H1 (cell line): ENCODE measurements at regions not wholly inside any gene's neighbourhood (a gene's known extent, or its start where the extent isn't known, plus 50 kb on each side); places are given as distances from the start of the nearest gene placed in this dataset.

Experiments
- CTCF ChIA-PET: fragments of 300-600 bp; sonication (Branson Sonifier 250); formaldehyde crosslinking; loops from one replicate; lab custom pipeline; 2021; ENCODE audit not compliant: partially characterized antibody; lab: Charles Lee
- POLR2A ChIA-PET: fragments of 300-600 bp; sonication (Branson Sonifier 250); formaldehyde crosslinking; loops from one replicate; lab custom pipeline; 2021; ENCODE audit warnings: inconsistent platforms; ENCODE audit not compliant: partially characterized antibody; lab: Charles Lee
- DNase-seq, 2 experiments: peaks; one replicate each; pipeline versions ENCODE4 v3.0.0 to v3.0.0-alpha.2; 2010 to 2022; ENCODE audit warnings: low spot score in 2 of 2, low read depth in 1 of 2, mixed read lengths in 1 of 2
- FAIRE-seq: peaks from 2 replicates; lab custom pipeline; 2011; peaks lifted over from hg19 to GRCh38; lab: Jason Lieb, UNC
- H2AFZ ChIP-seq: 2 replicates; pipeline ENCODE4 v1.8.1; 2012; ENCODE audit warnings: low read length, inconsistent platforms
- H2AK5ac ChIP-seq: 2 replicates; pipeline ENCODE4 v1.6.1; 2013; ENCODE audit warnings: low read depth, low read length
- H2BK120ac ChIP-seq: replicated peaks from 2 replicates; pipeline ENCODE3; 2013; ENCODE audit warnings: low read depth, low read length, inconsistent platforms
- H2BK12ac ChIP-seq: 2 replicates; pipeline ENCODE4 v1.6.1; 2013; ENCODE audit warnings: low read depth, low read length
- H2BK15ac ChIP-seq: 2 replicates; pipeline ENCODE4 v1.6.1; 2013; ENCODE audit warnings: low read length
- H2BK20ac ChIP-seq: 2 replicates; pipeline ENCODE4 v1.6.1; 2013; ENCODE audit warnings: low read length
- H2BK5ac ChIP-seq: 2 replicates; pipeline ENCODE4 v1.6.1; 2013; ENCODE audit warnings: low read depth, low read length
- H3K14ac ChIP-seq: 2 replicates; pipeline ENCODE4 v1.6.1; 2013; ENCODE audit warnings: inconsistent platforms; ENCODE audit not compliant: insufficient read length
- H3K18ac ChIP-seq: 2 replicates; pipeline ENCODE4 v1.6.1; 2013; ENCODE audit warnings: low read length; ENCODE audit errors: extremely low read depth
- H3K23ac ChIP-seq: 2 replicates; pipeline ENCODE4 v1.6.1; 2013; ENCODE audit warnings: inconsistent platforms; ENCODE audit not compliant: insufficient read length
- H3K23me2 ChIP-seq: 2 replicates; pipeline ENCODE4 v1.6.1; 2013; ENCODE audit warnings: low read depth, low read length
- H3K27ac ChIP-seq: 2 replicates; pipeline ENCODE4 v1.6.1; 2011; ENCODE audit warnings: low read depth, low read length, inconsistent platforms
- H3K27me3 ChIP-seq, 4 experiments: replicated peaks in 1 of 4; 1 replicate in 1 of 4; 2 replicates in 3 of 4; pipeline versions ENCODE4 v1.6.1 to v1.8.1; 2011 to 2013; ENCODE audit warnings: low read length in 3 of 4, mild to moderate bottlenecking in 3 of 4, inconsistent platforms in 2 of 4, mixed read lengths in 2 of 4, moderate library complexity in 1 of 4; ENCODE audit not compliant: control insufficient read depth in 3 of 4, insufficient read depth in 3 of 4; ENCODE audit errors: extremely low read depth in 1 of 4
- H3K36me3 ChIP-seq, 4 experiments: 2 replicates each; pipeline versions ENCODE4 v1.6.1 to v1.8.1; 2011 to 2013; ENCODE audit warnings: mild to moderate bottlenecking in 4 of 4, low read length in 3 of 4, moderate library complexity in 2 of 4, control low read depth in 1 of 4, inconsistent platforms in 1 of 4; ENCODE audit not compliant: insufficient read depth in 4 of 4, control insufficient read depth in 2 of 4
- H3K4ac ChIP-seq: replicated peaks from 2 replicates; pipeline ENCODE3; 2013; ENCODE audit warnings: low read length, low read depth, mixed read lengths, inconsistent platforms; ENCODE audit not compliant: insufficient read length
- H3K4me1 ChIP-seq, 4 experiments: replicated peaks in 1 of 4; 1 replicate in 1 of 4; 2 replicates in 3 of 4; pipeline versions ENCODE4 v1.6.1 to v1.8.1; 2011 to 2013; ENCODE audit warnings: low read length in 3 of 4, inconsistent platforms in 2 of 4, mixed read lengths in 1 of 4; ENCODE audit not compliant: insufficient read depth in 4 of 4, control insufficient read depth in 3 of 4
- H3K4me2 ChIP-seq, 2 experiments: 2 replicates each; pipeline versions ENCODE4 v1.6.1 to v1.8.1; 2011 to 2013; ENCODE audit warnings: low read depth in 2 of 2, low read length in 2 of 2, control low read depth in 1 of 2, inconsistent platforms in 1 of 2, mild to moderate bottlenecking in 1 of 2; ENCODE audit not compliant: insufficient read depth in 1 of 2
- H3K4me3 ChIP-seq, 4 experiments: fragments of 200-600, 300-600 bp in 1 of 4; sonication (generic), shearing (Covaris generic), sonication (Bioruptor Twin) in 1 of 4; 2 replicates each; pipeline versions ENCODE4 v1.5.1 to v1.8.1; 2011 to 2016; ENCODE audit warnings: low read length in 4 of 4, low read depth in 3 of 4, control low read depth in 2 of 4, inconsistent platforms in 2 of 4, mild to moderate bottlenecking in 2 of 4, mixed read lengths in 1 of 4, moderate library complexity in 1 of 4; ENCODE audit not compliant: insufficient read depth in 2 of 4; ENCODE audit errors: extremely low read depth in 1 of 4
- H3K56ac ChIP-seq: replicated peaks from 2 replicates; pipeline ENCODE3; 2013; ENCODE audit warnings: low read depth, mild to moderate bottlenecking, mixed read lengths, low read length, inconsistent platforms; ENCODE audit not compliant: insufficient read length
- H3K79me1 ChIP-seq: 2 replicates; pipeline ENCODE4 v1.6.1; 2013; ENCODE audit warnings: low read depth, low read length, control low read depth
- H3K79me2 ChIP-seq, 2 experiments: 2 replicates each; pipeline versions ENCODE4 v1.6.1 to v1.8.1; 2012 to 2013; ENCODE audit warnings: low read length in 2 of 2, mild to moderate bottlenecking in 2 of 2, inconsistent platforms in 1 of 2; ENCODE audit not compliant: insufficient read depth in 2 of 2, control insufficient read depth in 1 of 2
- H3K9ac ChIP-seq, 4 experiments: replicated peaks in 1 of 4; 1 replicate in 1 of 4; 2 replicates in 3 of 4; pipeline versions ENCODE4 v1.6.1 to v1.8.1; 2011 to 2013; ENCODE audit warnings: low read depth in 3 of 4, low read length in 3 of 4, control low read depth in 2 of 4, mild to moderate bottlenecking in 2 of 4, moderate library complexity in 2 of 4, inconsistent platforms in 1 of 4; ENCODE audit errors: extremely low read depth in 1 of 4
- H3K9me3 ChIP-seq, 2 experiments: 2 replicates each; pipeline versions ENCODE4 v1.6.1 to v1.8.1; 2012 to 2013; ENCODE audit warnings: mild to moderate bottlenecking in 2 of 2, moderate library complexity in 2 of 2, control low read depth in 1 of 2, inconsistent platforms in 1 of 2, low read depth in 1 of 2, low read length in 1 of 2, mixed read lengths in 1 of 2; ENCODE audit not compliant: insufficient read depth in 2 of 2
- H4K20me1 ChIP-seq, 2 experiments: replicated peaks in 1 of 2; 2 replicates each; pipeline versions ENCODE3 to v1.8.1; 2011 to 2013; ENCODE audit warnings: inconsistent platforms in 2 of 2, low read length in 2 of 2, mild to moderate bottlenecking in 1 of 2; ENCODE audit not compliant: insufficient read depth in 2 of 2, control insufficient read depth in 1 of 2
- H4K5ac ChIP-seq: 2 replicates; pipeline ENCODE4 v1.6.1; 2013; ENCODE audit warnings: low read length, low read depth, mixed read lengths, inconsistent platforms; ENCODE audit not compliant: insufficient read length
- H4K8ac ChIP-seq: 2 replicates; pipeline ENCODE4 v1.8.0; 2013; ENCODE audit warnings: mild to moderate bottlenecking, moderate library complexity, low read length, inconsistent platforms; ENCODE audit not compliant: insufficient read depth; ENCODE audit errors: extremely low read depth
- H4K91ac ChIP-seq: replicated peaks from 2 replicates; pipeline ENCODE3; 2013; ENCODE audit warnings: low read length, mixed read lengths, inconsistent platforms; ENCODE audit not compliant: insufficient read length
- CREB1 ChIP-seq: IDR thresholded peaks from 2 replicates; pipeline ENCODE4 v1.6.1; 2012; ENCODE audit warnings: inconsistent platforms
- CTCF ChIP-seq, 3 experiments: IDR thresholded peaks; 1 replicate in 2 of 3; 2 replicates in 1 of 3; pipeline versions ENCODE4 v1.5.1 to v1.6.1; 2011; ENCODE audit warnings: low read length in 3 of 3, mild to moderate bottlenecking in 3 of 3, inconsistent platforms in 2 of 3, low read depth in 1 of 3, moderate library complexity in 1 of 3; ENCODE audit not compliant: insufficient read depth in 1 of 3; ENCODE audit errors: control extremely low read depth in 1 of 3
- HDAC6 ChIP-seq: IDR thresholded peaks from one replicate; pipeline ENCODE4 v1.7.1; 2012; ENCODE audit warnings: low read depth, mild to moderate bottlenecking, inconsistent platforms, low read length, moderate library complexity
- KDM5A ChIP-seq: fragments of 200-600 bp; IDR thresholded peaks from 2 replicates; pipeline ENCODE4 v1.7.1; 2012; ENCODE audit warnings: mild to moderate bottlenecking, low read length, inconsistent platforms, mixed read lengths
- NANOG ChIP-seq: IDR thresholded peaks from 2 replicates; pipeline ENCODE4 v1.6.1; 2011; ENCODE audit warnings: low read length, low read depth, mild to moderate bottlenecking, inconsistent platforms; ENCODE audit not compliant: insufficient read depth, poor library complexity, severe bottlenecking
- RFX5 ChIP-seq: IDR thresholded peaks from 2 replicates; pipeline ENCODE4 v1.6.1; 2011; ENCODE audit warnings: low read depth, low read length, improper control_type of control experiment, borderline replicate concordance
- SP2 ChIP-seq: IDR thresholded peaks from 2 replicates; pipeline ENCODE4 v1.6.1; 2012; ENCODE audit warnings: mild to moderate bottlenecking, low read length, inconsistent platforms
- WGBS, 2 experiments: shearing (Covaris generic) in 1 of 2; methylation state at CpG; one replicate each; pipeline versions ENCODE4 v1.1.6 to v1.1.7; 2013 to 2015; ENCODE audit warnings: low lambda C conversion rate in 2 of 2, mixed read lengths in 2 of 2, inconsistent platforms in 1 of 2, low coverage in 1 of 2, missing lambda C conversion rate in 1 of 2; ENCODE audit not compliant: insufficient replicate concordance in 2 of 2, insufficient coverage in 1 of 2, insufficient read length in 1 of 2; ENCODE audit errors: extremely low coverage in 1 of 2, missing lambda C conversion rate in 1 of 2; 5-methylcytosine and 5-hydroxymethylcytosine counted together

GRCh38 chr7:32273297-32273696, 203.1 kb upstream of the PDE1C start:
- no peaks in the 10 kb centered on the region for H3K23me2 ChIP-seq
- no peak overlapping the region for H3K27ac ChIP-seq
- POLR2A ChIA-PET, result no interaction called here
- no peak overlapping the region for H4K8ac ChIP-seq
- FAIRE-seq (no peak), DNase-seq (no peak)
- no peak overlapping the region for H3K23ac ChIP-seq
- no peak overlapping the region for H2BK20ac ChIP-seq
- H3K36me3 ChIP-seq, result no peaks in the 10 kb centered on the region
- H3K79me1 ChIP-seq, result no peaks in the 10 kb centered on the region
- no peak for TF ChIP-seq CREB1
- TF ChIP-seq KDM5A, result no peak
- TF ChIP-seq HDAC6, result no peak
- TF ChIP-seq RFX5, result no peak
- no peak for TF ChIP-seq NANOG
- no peak for TF ChIP-seq CTCF (IDR thresholded peaks at IDR 0.05; ENCODE audit: control extremely low read depth in 1 of 3, insufficient read depth in 1 of 3, low read depth in 1 of 3, low read length in 3 of 3)
- TF ChIP-seq SP2, result no peak
- no peak overlapping the region for H2AFZ ChIP-seq
- H3K18ac ChIP-seq, result no peak overlapping the region
- no peak overlapping the region for H4K91ac ChIP-seq
- H3K9me3 ChIP-seq, result no peaks in the 10 kb centered on the region
- no peak overlapping the region for H2AK5ac ChIP-seq
- H3K4me1 ChIP-seq, result no peaks in the 10 kb centered on the region; a peak in 1 of 7 replicates
- H2BK12ac ChIP-seq, result no peak overlapping the region
- H4K20me1 ChIP-seq, result no peaks in the 10 kb centered on the region
- no peaks in the 10 kb centered on the region for H3K79me2 ChIP-seq
- H2BK5ac ChIP-seq, result no peak overlapping the region
- 90% methylated on average over 1 of the region's 1 CpG; no CpG with 5 or more reads in 1 of the 2 experiments for WGBS, 2 experiments
- no peak overlapping the region for H3K9ac ChIP-seq
- peaks cover 0 to 1% (median 0%) of the 10 kb centered on the region in 4 experiments; a peak in 1 of 7 replicates for H3K27me3 ChIP-seq
- H3K4me2 ChIP-seq, result no peak overlapping the region
- H3K56ac ChIP-seq, result no peak overlapping the region
- H2BK120ac ChIP-seq, result no peak overlapping the region
- no peak overlapping the region for H3K4ac ChIP-seq
- no peak overlapping the region for H3K14ac ChIP-seq
- H2BK15ac ChIP-seq, result no peak overlapping the region
- no peak overlapping the region for H4K5ac ChIP-seq
- CTCF ChIA-PET, result interaction anchor here (1.4 kb wide), 1 partner anchor 67 kb away, joined by 3 read pairs; no protein-coding TSS in a partner anchor
- H3K4me3 ChIP-seq, result no peak overlapping the region
